Dermis blood vessel endothelial cell (primary cell): ENCODE measurements at regions not wholly inside any gene's neighbourhood (a gene's known extent, or its start where the extent isn't known, plus 50 kb on each side); places are given as distances from the start of the nearest gene placed in this dataset.
A peak's percentile ranks its signal among the peaks of the same experiment; 100 is the strongest.

ENCODE experiments used
- DNase-seq: peaks from one replicate; pipeline ENCODE4 v3.0.0; 2010

GRCh38 chr12:126537961-126538530 lies 1472.8 kb downstream of the AACS start:
- DNase-seq, result no peak

GRCh38 chr12:126538888-126539287 lies 1473.7 kb downstream of the AACS start:
- no peak for DNase-seq

GRCh38 chr12:126545411-126545810 lies 1480.2 kb downstream of the AACS start:
- no peak for DNase-seq

GRCh38 chr12:126547905-126548304 lies 1482.7 kb downstream of the AACS start:
- no peak for DNase-seq

- DNase-seq, result no peak
Observed at GRCh38 chr12:126551869-126552268, 1486.6 kb downstream of the AACS start.

GRCh38 chr12:126554625-126555024 lies 1489.4 kb downstream of the AACS start:
- no peak for DNase-seq

GRCh38 chr12:126557659-126558058 lies 1492.4 kb downstream of the AACS start:
- no peak for DNase-seq

- no peak for DNase-seq
Observed at GRCh38 chr12:126558219-126558618, 1493.0 kb downstream of the AACS start.

GRCh38 chr12:126558810-126559209 lies 1493.6 kb downstream of the AACS start:
- DNase-seq, result no peak

GRCh38 chr12:126567016-126567415 lies 1501.8 kb downstream of the AACS start:
- DNase-seq, result no peak

- DNase-seq, result no peak
Observed at GRCh38 chr12:126569706-126570105, 1504.5 kb downstream of the AACS start.

- DNase-seq, result peak; percentile 0
Observed at GRCh38 chr12:126570566-126570965, 1505.3 kb downstream of the AACS start.

GRCh38 chr12:126572170-126572569 lies 1506.9 kb downstream of the AACS start:
- no peak for DNase-seq

GRCh38 chr12:126581655-126582054 lies 1516.4 kb downstream of the AACS start:
- no peak for DNase-seq

- no peak for DNase-seq
Observed at GRCh38 chr12:126582231-126582630, 1517.0 kb downstream of the AACS start.

GRCh38 chr12:126588586-126589249 lies 1523.5 kb downstream of the AACS start:
- no peak for DNase-seq

GRCh38 chr12:126591533-126591932 lies 1526.3 kb downstream of the AACS start:
- DNase-seq, result no peak

GRCh38 chr12:126601184-126602170 lies 1536.2 kb downstream of the AACS start:
- DNase-seq, result no peak

- DNase-seq, result no peak
Observed at GRCh38 chr12:126602612-126603011, 1537.4 kb downstream of the AACS start.

GRCh38 chr12:126607157-126607556 lies 1541.9 kb downstream of the AACS start:
- no peak for DNase-seq

GRCh38 chr12:126607867-126608266 lies 1542.6 kb downstream of the AACS start:
- no peak for DNase-seq

GRCh38 chr12:126608607-126609175 lies 1543.5 kb downstream of the AACS start:
- no peak for DNase-seq

GRCh38 chr12:126616441-126616840 lies 1551.2 kb downstream of the AACS start:
- DNase-seq, result no peak
